GM21526 (cell line): ENCODE measurements at regions not wholly inside any gene's neighbourhood (a gene's known extent, or its start where the extent isn't known, plus 50 kb on each side); places are given as distances from the start of the nearest gene placed in this dataset.

Source experiments
- ATAC-seq: cut with Tn5 transposase; IDR thresholded peaks from one replicate; pipeline ENCODE4 v1.9.1; 2021; ENCODE audit warnings: moderate library complexity; ENCODE audit not compliant: unreplicated experiment, low FRiP score

- ATAC-seq = no peak
Observed at GRCh38 chr14:101704140-101704539, 57.4 kb upstream of the PPP2R5C start.

DNA sequence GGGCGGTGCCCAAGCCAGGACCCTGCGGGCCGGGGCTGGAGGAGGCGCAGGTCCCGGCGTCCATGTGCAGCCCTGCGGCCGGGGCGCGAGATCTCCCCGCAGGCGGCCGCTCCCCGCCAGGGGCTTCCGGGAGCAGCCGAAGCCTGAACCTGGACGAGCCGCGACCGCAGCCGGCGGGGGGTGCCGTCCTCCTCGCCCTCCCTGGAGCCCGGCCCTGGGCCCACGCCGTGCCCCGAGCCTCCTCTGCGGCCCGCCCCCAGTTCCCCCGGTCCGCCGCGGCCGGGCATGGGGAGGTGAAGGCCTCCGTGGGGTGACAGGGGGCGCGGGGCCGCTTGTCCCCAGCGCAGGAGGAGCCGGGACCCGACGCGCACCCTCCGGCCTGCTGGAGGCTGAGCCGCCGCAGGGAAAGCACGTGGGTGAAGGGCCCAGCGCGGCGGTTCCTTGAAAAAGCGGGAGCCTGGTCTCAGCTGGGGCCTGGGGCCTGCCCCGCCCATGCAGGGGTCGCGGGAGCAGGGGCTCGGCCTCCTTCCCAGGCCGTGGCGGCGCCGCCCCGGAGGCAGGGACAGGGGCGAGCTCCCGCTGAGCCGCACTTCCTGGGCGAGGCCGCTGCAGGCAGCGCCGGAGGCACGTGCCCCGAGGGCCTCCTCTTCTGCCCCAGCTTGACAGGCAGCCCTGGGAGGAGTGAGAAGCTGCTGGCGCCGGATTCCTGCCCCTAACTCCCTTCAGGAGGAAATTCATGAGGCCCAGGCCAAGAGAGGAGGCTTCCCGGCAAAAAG, 55.6 kb upstream of the PPP2R5C start:
- ATAC-seq = peak; percentile 55

- ATAC-seq = no peak
Observed at GRCh38 chr14:101706509-101707067, 54.9 kb upstream of the PPP2R5C start.

- ATAC-seq = no peak
Observed at GRCh38 chr14:101707068-101707842, 54.3 kb upstream of the PPP2R5C start.

- ATAC-seq = no peak
Observed at GRCh38 chr14:101707863-101708620, 53.5 kb upstream of the PPP2R5C start.

DNA sequence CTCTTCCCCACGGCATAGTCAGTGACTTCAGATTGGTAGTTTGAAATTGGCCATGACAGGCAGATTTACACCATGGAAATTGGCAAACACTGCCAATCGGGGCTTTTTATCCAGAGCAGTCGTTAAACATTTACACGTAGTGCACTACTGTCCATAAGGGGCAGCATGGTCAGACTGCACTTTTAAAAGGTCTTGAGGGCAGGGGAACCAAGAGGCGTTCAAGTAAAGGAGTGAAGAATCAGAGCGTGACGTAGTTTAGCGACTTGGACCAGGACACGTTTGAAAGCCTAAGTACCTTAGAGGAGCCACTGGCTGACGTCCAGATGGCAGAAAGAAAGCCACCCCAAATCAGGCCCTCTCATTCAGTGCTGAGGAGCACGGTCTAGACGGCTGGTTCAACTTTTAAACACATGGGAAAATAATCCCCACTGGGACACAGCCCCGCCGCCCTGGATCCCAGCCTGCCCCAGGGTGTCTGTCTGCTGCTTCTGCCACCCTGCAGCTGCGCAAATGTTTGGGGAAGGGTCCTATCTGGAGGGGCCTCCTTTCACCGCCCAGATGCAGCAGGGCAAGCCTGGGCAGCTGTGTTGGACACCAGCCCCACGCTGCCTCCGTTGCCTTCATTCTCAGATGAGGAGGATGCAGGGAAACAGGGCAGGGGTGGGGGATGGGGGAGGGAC, 52.5 kb upstream of the PPP2R5C start:
- no peak for ATAC-seq

- no peak for ATAC-seq
Observed at GRCh38 chr14:101709533-101709881, 52.0 kb upstream of the PPP2R5C start.

GRCh38 chr14:101709962-101710931, 51.3 kb upstream of the PPP2R5C start:
- no peak for ATAC-seq

- ATAC-seq = no peak
Observed at GRCh38 chr14:101711041-101711856, 50.3 kb upstream of the PPP2R5C start.
